B cell (primary cell): ENCODE measurements at regions not wholly inside any gene's neighbourhood (a gene's known extent, or its start where the extent isn't known, plus 50 kb on each side); places are given as distances from the start of the nearest gene placed in this dataset.
"Not testable (repeated sequence)": the region's sequence is repeated elsewhere in the genome, so short reads cannot be mapped to it uniquely, and the experiment has no call there.

Experiments
- CTCF ChIP-seq: fragments of 200-600 bp; IDR thresholded peaks from one replicate; pipeline ENCODE4 v1.8.0; 2022; ENCODE audit warnings: antibody characterized with exemption, mild to moderate bottlenecking
- EZH2 ChIP-seq: IDR thresholded peaks from 2 replicates; pipeline ENCODE4 v1.6.1; 2012; ENCODE audit warnings: borderline replicate concordance, low read depth, mild to moderate bottlenecking, moderate library complexity, low read length; ENCODE audit not compliant: insufficient read depth, poor library complexity, severe bottlenecking

GRCh38 chr15:21738003-21738402, 139.5 kb downstream of the POTEB start:
- TF ChIP-seq CTCF, EZH2: not testable (repeated sequence)
